HUES64 (cell line): ENCODE measurements at regions not wholly inside any gene's neighbourhood (a gene's known extent, or its start where the extent isn't known, plus 50 kb on each side); places are given as distances from the start of the nearest gene placed in this dataset.

Source experiments
- H3K27ac ChIP-seq: 2 replicates; pipeline ENCODE4 v1.7.0; 2013; ENCODE audit warnings: low read depth, low read length, inconsistent platforms
- H3K27me3 ChIP-seq: 2 replicates; pipeline ENCODE4 v1.6.1; 2013; ENCODE audit warnings: mild to moderate bottlenecking, low read length; ENCODE audit not compliant: insufficient read depth
- H3K36me3 ChIP-seq: 2 replicates; pipeline ENCODE4 v1.6.1; 2013; ENCODE audit warnings: mild to moderate bottlenecking, low read length; ENCODE audit not compliant: insufficient read depth
- H3K4me1 ChIP-seq: 2 replicates; pipeline ENCODE4 v1.6.1; 2013; ENCODE audit warnings: mild to moderate bottlenecking, low read length, moderate library complexity; ENCODE audit not compliant: insufficient read depth
- H3K4me3 ChIP-seq: 2 replicates; pipeline ENCODE4 v1.5.1; 2013; ENCODE audit warnings: mild to moderate bottlenecking, low read length, moderate library complexity
- H3K9ac ChIP-seq: 2 replicates; pipeline ENCODE4 v1.6.1; 2013; ENCODE audit warnings: mild to moderate bottlenecking, low read depth, low read length
- H3K9me3 ChIP-seq: 2 replicates; pipeline ENCODE4 v1.6.1; 2013; ENCODE audit warnings: low read depth, low read length; ENCODE audit not compliant: insufficient read depth
- WGBS: fragments of 150-250, 120-280 bp; methylation state at CpG from one replicate; pipeline ENCODE4 v1.1.7; 2013; ENCODE audit warnings: missing lambda C conversion rate; 5-methylcytosine and 5-hydroxymethylcytosine counted together

- Histone ChIP-seq H3K27ac (no peak overlapping the region), H3K4me3 (no peak overlapping the region), H3K9ac (no peak overlapping the region), H3K4me1 (peaks cover 17% of the 10 kb centered on the region), H3K27me3 (no peaks in the 10 kb centered on the region), H3K36me3 (no peaks in the 10 kb centered on the region), H3K9me3 (no peaks in the 10 kb centered on the region)
- 95% methylated on average over 4 of the region's 4 CpGs for WGBS
Observed at GRCh38 chr20:10788877-10789276, 115.1 kb upstream of the JAG1 start.

- Histone ChIP-seq H3K4me3 (no peak overlapping the region), H3K27me3 (no peaks in the 10 kb centered on the region), H3K9me3 (no peaks in the 10 kb centered on the region), H3K4me1 (peaks cover 17% of the 10 kb centered on the region), H3K27ac (no peak overlapping the region), H3K36me3 (no peaks in the 10 kb centered on the region), H3K9ac (no peak overlapping the region)
- 100% methylated on average over 1 of the region's 1 CpG for WGBS
Observed at GRCh38 chr20:10789386-10789785, 115.6 kb upstream of the JAG1 start.

GRCh38 chr20:10790013-10790412 lies 116.2 kb upstream of the JAG1 start:
- Histone ChIP-seq H3K36me3 (no peaks in the 10 kb centered on the region), H3K4me1 (peaks cover 15% of the 10 kb centered on the region), H3K9me3 (no peaks in the 10 kb centered on the region), H3K27ac (no peak overlapping the region), H3K4me3 (no peak overlapping the region), H3K9ac (no peak overlapping the region), H3K27me3 (no peaks in the 10 kb centered on the region)
- WGBS, result 91% methylated on average over 8 of the region's 8 CpGs

- Histone ChIP-seq H3K27ac (no peak overlapping the region), H3K27me3 (no peaks in the 10 kb centered on the region), H3K9ac (no peak overlapping the region), H3K36me3 (no peaks in the 10 kb centered on the region), H3K4me3 (no peak overlapping the region), H3K9me3 (no peaks in the 10 kb centered on the region), H3K4me1 (peaks cover 14% of the 10 kb centered on the region)
- WGBS, result no CpG with 5 or more reads among the region's 3 CpGs
Observed at GRCh38 chr20:10792291-10792690, 118.5 kb upstream of the JAG1 start.

- H3K9me3 ChIP-seq, result no peaks in the 10 kb centered on the region
- WGBS, result 63% methylated on average over 16 of the region's 16 CpGs
Observed at GRCh38 chr20:10793766-10794165, 120.0 kb upstream of the JAG1 start.

GRCh38 chr20:10794765-10795164 lies 121.0 kb upstream of the JAG1 start:
- WGBS, result 93% methylated on average over 3 of the region's 3 CpGs
- Histone ChIP-seq H3K27me3 (no peaks in the 10 kb centered on the region), H3K4me3 (no peak overlapping the region), H3K9me3 (no peaks in the 10 kb centered on the region), H3K36me3 (no peaks in the 10 kb centered on the region), H3K4me1 (peaks cover 14% of the 10 kb centered on the region), H3K27ac (no peak overlapping the region), H3K9ac (no peak overlapping the region)

More at GRCh38 chr20:10793766-10794165, 120.0 kb upstream of the JAG1 start:
- H3K4me1 ChIP-seq, result peaks cover 14% of the 10 kb centered on the region
- H3K36me3 ChIP-seq, result no peaks in the 10 kb centered on the region
- no peaks in the 10 kb centered on the region for H3K27me3 ChIP-seq
- no peak overlapping the region for H3K27ac ChIP-seq
- H3K4me3 ChIP-seq, result no peak overlapping the region
- 0 out of 2 replicates have a peak overlapping the region, but pooled peaks have one; percentile 1 for H3K9ac ChIP-seq

- no peak overlapping the region for H3K9ac ChIP-seq
- no peaks in the 10 kb centered on the region for H3K36me3 ChIP-seq
- 90% methylated on average over 11 of the region's 11 CpGs for WGBS
- no peaks in the 10 kb centered on the region for H3K9me3 ChIP-seq
- no peak overlapping the region for H3K4me3 ChIP-seq
- H3K27ac ChIP-seq, result no peak overlapping the region
- peaks cover 14% of the 10 kb centered on the region for H3K4me1 ChIP-seq
- H3K27me3 ChIP-seq, result no peaks in the 10 kb centered on the region
Observed at GRCh38 chr20:10795286-10796026, 121.7 kb upstream of the JAG1 start.

GRCh38 chr20:10798811-10799210 lies 125.0 kb upstream of the JAG1 start:
- Histone ChIP-seq H3K27me3 (no peaks in the 10 kb centered on the region), H3K36me3 (no peaks in the 10 kb centered on the region), H3K4me1 (peaks cover 10% of the 10 kb centered on the region), H3K9me3 (no peaks in the 10 kb centered on the region), H3K27ac (no peak overlapping the region), H3K9ac (no peak overlapping the region), H3K4me3 (no peak overlapping the region)
- 93% methylated on average over 3 of the region's 3 CpGs for WGBS

- Histone ChIP-seq H3K4me1 (peaks cover under 1% of the 10 kb centered on the region; the same call in 1 of the 2 replicates), H3K36me3 (no peaks in the 10 kb centered on the region), H3K9ac (no peak overlapping the region), H3K27ac (no peak overlapping the region), H3K9me3 (no peaks in the 10 kb centered on the region), H3K4me3 (no peak overlapping the region), H3K27me3 (no peaks in the 10 kb centered on the region)
- 94% methylated on average over 2 of the region's 2 CpGs for WGBS
Observed at GRCh38 chr20:10799735-10800134, 125.9 kb upstream of the JAG1 start.

- no peak overlapping the region for H3K9ac ChIP-seq
- no peak overlapping the region for H3K4me3 ChIP-seq
- 92% methylated on average over 6 of the region's 6 CpGs for WGBS
- H3K36me3 ChIP-seq, result no peaks in the 10 kb centered on the region
- H3K9me3 ChIP-seq, result no peaks in the 10 kb centered on the region
- no peaks in the 10 kb centered on the region for H3K27me3 ChIP-seq
- no peak overlapping the region for H3K27ac ChIP-seq
- H3K4me1 ChIP-seq, result no peaks in the 10 kb centered on the region
Observed at GRCh38 chr20:10800288-10800687, 126.5 kb upstream of the JAG1 start.

- Histone ChIP-seq H3K4me1 (peaks cover 9% of the 10 kb centered on the region; the same call in 1 of the 2 replicates), H3K9me3 (no peaks in the 10 kb centered on the region), H3K27ac (no peak overlapping the region), H3K36me3 (no peaks in the 10 kb centered on the region), H3K9ac (no peak overlapping the region), H3K27me3 (no peaks in the 10 kb centered on the region), H3K4me3 (no peak overlapping the region)
- WGBS, result 91% methylated on average over 3 of the region's 3 CpGs
Observed at GRCh38 chr20:10802236-10802635, 128.4 kb upstream of the JAG1 start.

GRCh38 chr20:10805764-10806163 lies 132.0 kb upstream of the JAG1 start:
- Histone ChIP-seq H3K4me3 (no peak overlapping the region), H3K4me1 (peaks cover 9% of the 10 kb centered on the region; the same call in 1 of the 2 replicates), H3K27me3 (no peaks in the 10 kb centered on the region), H3K9me3 (no peaks in the 10 kb centered on the region), H3K9ac (no peak overlapping the region), H3K36me3 (no peaks in the 10 kb centered on the region), H3K27ac (no peak overlapping the region)
- 92% methylated on average over 7 of the region's 7 CpGs for WGBS
